ENCODE measurements at regions not wholly inside any gene's neighbourhood (a gene's known extent, or its start where the extent isn't known, plus 50 kb on each side); places are given as distances from the start of the nearest gene placed in this dataset.

DNA sequence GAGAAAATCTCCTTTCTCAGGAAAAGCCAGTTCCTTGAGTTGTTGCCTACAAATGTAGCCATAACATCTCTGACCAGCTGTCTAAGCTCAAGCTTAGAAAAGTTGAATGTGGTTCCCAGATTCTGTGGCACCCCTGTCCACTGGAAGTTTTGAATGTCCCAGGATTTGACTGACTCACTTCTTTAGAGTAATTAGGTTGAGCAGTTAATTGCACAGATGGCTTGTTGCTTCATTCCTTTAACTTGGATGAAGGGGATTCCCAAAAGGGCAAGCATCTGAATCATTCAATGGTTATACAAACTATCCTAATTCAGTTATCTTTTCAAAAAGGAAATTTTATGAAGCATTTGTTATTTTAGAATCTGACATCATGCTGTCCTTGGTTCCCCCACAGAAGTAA lies 374.7 kb downstream of the LNPK start:
- no peak for TF ChIP-seq MYC (IDR thresholded peaks at IDR 0.05; ENCODE audit: low read depth, low read length)
- TF ChIP-seq, protein P1, sequence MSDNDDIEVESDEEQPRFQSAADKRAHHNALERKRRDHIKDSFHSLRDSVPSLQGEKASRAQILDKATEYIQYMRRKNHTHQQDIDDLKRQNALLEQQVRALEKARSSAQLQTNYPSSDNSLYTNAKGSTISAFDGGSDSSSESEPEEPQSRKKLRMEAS (IDR thresholded peaks at IDR 0.05; ENCODE audit: insufficient read depth, insufficient read length): no peak
- TF ChIP-seq FOS (IDR thresholded peaks at IDR 0.05; ENCODE audit: borderline replicate concordance, insufficient read depth, low read length): no peak
- TF ChIP-seq GATA2 (IDR thresholded peaks at IDR 0.05; ENCODE audit: insufficient read depth, insufficient read length, low read depth, low read length): no peak
- TF ChIP-seq, protein P2, sequence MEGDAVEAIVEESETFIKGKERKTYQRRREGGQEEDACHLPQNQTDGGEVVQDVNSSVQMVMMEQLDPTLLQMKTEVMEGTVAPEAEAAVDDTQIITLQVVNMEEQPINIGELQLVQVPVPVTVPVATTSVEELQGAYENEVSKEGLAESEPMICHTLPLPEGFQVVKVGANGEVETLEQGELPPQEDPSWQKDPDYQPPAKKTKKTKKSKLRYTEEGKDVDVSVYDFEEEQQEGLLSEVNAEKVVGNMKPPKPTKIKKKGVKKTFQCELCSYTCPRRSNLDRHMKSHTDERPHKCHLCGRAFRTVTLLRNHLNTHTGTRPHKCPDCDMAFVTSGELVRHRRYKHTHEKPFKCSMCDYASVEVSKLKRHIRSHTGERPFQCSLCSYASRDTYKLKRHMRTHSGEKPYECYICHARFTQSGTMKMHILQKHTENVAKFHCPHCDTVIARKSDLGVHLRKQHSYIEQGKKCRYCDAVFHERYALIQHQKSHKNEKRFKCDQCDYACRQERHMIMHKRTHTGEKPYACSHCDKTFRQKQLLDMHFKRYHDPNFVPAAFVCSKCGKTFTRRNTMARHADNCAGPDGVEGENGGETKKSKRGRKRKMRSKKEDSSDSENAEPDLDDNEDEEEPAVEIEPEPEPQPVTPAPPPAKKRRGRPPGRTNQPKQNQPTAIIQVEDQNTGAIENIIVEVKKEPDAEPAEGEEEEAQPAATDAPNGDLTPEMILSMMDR (IDR thresholded peaks at IDR 0.05; ENCODE audit: extremely low read depth in 1 of 2, insufficient read depth in 1 of 2, low read depth in 1 of 2, low read length in 2 of 2): no peak
- no peak for TF ChIP-seq POLR2A (IDR thresholded peaks at IDR 0.05; ENCODE audit: low read depth, low read length)
- no peak for TF ChIP-seq EZH2 (IDR thresholded peaks at IDR 0.05; ENCODE audit: borderline replicate concordance, low read depth, low read length, severe bottlenecking)
- Histone ChIP-seq H3K79me2 (ENCODE audit: control insufficient read depth, insufficient read depth, low read length) (no peaks in the 10 kb centered on the region), H3K27me3 (ENCODE audit: control insufficient read depth in 2 of 2, insufficient read depth in 2 of 2, low read length in 2 of 2) (no peaks in the 10 kb centered on the region), H3K9ac (replicated peaks; ENCODE audit: extremely low read depth, insufficient read depth, low read length) (no peak overlapping the region), H4K20me1 (replicated peaks; ENCODE audit: control insufficient read depth, extremely low read depth, insufficient read depth, low read length) (no peaks in the 10 kb centered on the region), H3K4me3 (replicated peaks in 1 of 3; ENCODE audit: insufficient read depth in 1 of 3, low read depth in 1 of 3, low read length in 3 of 3) (no peak overlapping the region), H3K4me2 (ENCODE audit: insufficient read depth, low read length) (no peak overlapping the region), H2AFZ (ENCODE audit: low read depth, low read length) (no peak overlapping the region), H3K4me1 (ENCODE audit: control insufficient read depth, extremely low read depth, insufficient read depth, low read length) (no peaks in the 10 kb centered on the region), H3K9me1 (replicated peaks; ENCODE audit: control insufficient read depth, extremely low read depth, insufficient read depth, low read length) (no peaks in the 10 kb centered on the region), H3K27ac (ENCODE audit: insufficient read depth, low read depth, low read length) (no peak overlapping the region), H3K36me3 (ENCODE audit: control insufficient read depth in 2 of 2, extremely low read depth in 1 of 2, insufficient read depth in 2 of 2, low read length in 2 of 2) (no peaks in the 10 kb centered on the region), H3K9me3 (replicated peaks; ENCODE audit: control insufficient read depth, insufficient read depth, low read length) (no peaks in the 10 kb centered on the region)
- ChIA-PET POLR2A (no interaction called here), CTCF (no interaction called here)
- dilution Hi-C loops (cut with MboI; ENCODE audit: extremely low pct_ligation_motif_present, low sequenced_read_pairs): no loop called here
- no peak for FAIRE-seq
- BruUV-seq (replicated peaks): no TSS peak
- DNase-seq (ENCODE audit: low read depth, low spot score): no peak
- intact Hi-C loops (cut with micrococcal nuclease): no loop called here

DNA sequence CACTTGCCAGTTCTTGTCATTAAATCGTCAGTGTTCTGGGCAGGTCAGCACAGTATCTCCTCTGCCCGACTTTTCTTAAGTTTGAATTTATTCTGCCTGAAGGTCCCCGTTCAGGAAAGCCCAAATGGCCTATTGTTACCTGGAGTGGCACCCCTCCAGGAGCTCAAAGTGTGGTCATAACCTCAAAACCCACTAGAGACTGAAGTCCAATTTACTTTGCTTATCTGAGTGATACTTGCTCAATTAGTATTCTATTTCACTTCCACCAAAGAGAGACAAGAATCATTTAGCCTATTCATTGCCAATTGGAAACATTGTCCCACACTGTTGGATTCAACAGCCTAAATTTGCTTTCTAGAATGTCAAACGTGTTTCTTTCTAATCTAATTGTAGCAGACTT lies 375.3 kb downstream of the LNPK start:
- H3K9me3 ChIP-seq (replicated peaks; ENCODE audit: control insufficient read depth, insufficient read depth, low read length): no peaks in the 10 kb centered on the region
- DNase-seq (ENCODE audit: low read depth, low spot score) (no peak), FAIRE-seq (no peak)
- no peaks in the 10 kb centered on the region for H4K20me1 ChIP-seq (replicated peaks; ENCODE audit: control insufficient read depth, extremely low read depth, insufficient read depth, low read length)
- POLR2A ChIA-PET: no interaction called here
- no peaks in the 10 kb centered on the region for H3K36me3 ChIP-seq (ENCODE audit: control insufficient read depth in 2 of 2, extremely low read depth in 1 of 2, insufficient read depth in 2 of 2, low read length in 2 of 2)
- intact Hi-C loops (cut with micrococcal nuclease) (no loop called here), dilution Hi-C loops (cut with MboI; ENCODE audit: extremely low pct_ligation_motif_present, low sequenced_read_pairs) (no loop called here)
- H3K27ac ChIP-seq (ENCODE audit: insufficient read depth, low read depth, low read length): no peak overlapping the region
- no peak overlapping the region for H2AFZ ChIP-seq (ENCODE audit: low read depth, low read length)
- H3K27me3 ChIP-seq (ENCODE audit: control insufficient read depth in 2 of 2, insufficient read depth in 2 of 2, low read length in 2 of 2): no peaks in the 10 kb centered on the region
- no peaks in the 10 kb centered on the region for H3K4me1 ChIP-seq (ENCODE audit: control insufficient read depth, extremely low read depth, insufficient read depth, low read length)
- CTCF ChIA-PET: no interaction called here
- no peaks in the 10 kb centered on the region for H3K79me2 ChIP-seq (ENCODE audit: control insufficient read depth, insufficient read depth, low read length)
- TF ChIP-seq EZH2 (IDR thresholded peaks at IDR 0.05; ENCODE audit: borderline replicate concordance, low read depth, low read length, severe bottlenecking) (no peak), GATA2 (IDR thresholded peaks at IDR 0.05; ENCODE audit: insufficient read depth, insufficient read length, low read depth, low read length) (no peak), POLR2AphosphoS5 (IDR thresholded peaks at IDR 0.05; ENCODE audit: insufficient read depth, low read depth, low read length) (no peak), POLR2A (IDR thresholded peaks at IDR 0.05; ENCODE audit: low read depth, low read length) (no peak), MYC (IDR thresholded peaks at IDR 0.05; ENCODE audit: low read depth, low read length) (no peak), JUN (IDR thresholded peaks at IDR 0.05; ENCODE audit: borderline replicate concordance, insufficient read depth, insufficient read length, low read depth) (no peak), FOS (IDR thresholded peaks at IDR 0.05; ENCODE audit: borderline replicate concordance, insufficient read depth, low read length) (no peak)
- TF ChIP-seq, protein P1 (IDR thresholded peaks at IDR 0.05; ENCODE audit: insufficient read depth, insufficient read length): no peak
- TF ChIP-seq, protein P2 (IDR thresholded peaks at IDR 0.05; ENCODE audit: extremely low read depth in 1 of 2, insufficient read depth in 1 of 2, low read depth in 1 of 2, low read length in 2 of 2): no peak
- BruUV-seq (replicated peaks): no TSS peak
- H3K4me2 ChIP-seq (ENCODE audit: insufficient read depth, low read length): no peak overlapping the region
- no peaks in the 10 kb centered on the region for H3K9me1 ChIP-seq (replicated peaks; ENCODE audit: control insufficient read depth, extremely low read depth, insufficient read depth, low read length)
- H3K4me3 ChIP-seq (replicated peaks in 1 of 3; ENCODE audit: insufficient read depth in 1 of 3, low read depth in 1 of 3, low read length in 3 of 3): no peak overlapping the region
- H3K9ac ChIP-seq (replicated peaks; ENCODE audit: extremely low read depth, insufficient read depth, low read length): no peak overlapping the region

All from endothelial cell of umbilical vein (primary cell).